ENCODE measurements at regions not wholly inside any gene's neighbourhood (a gene's known extent, or its start where the extent isn't known, plus 50 kb on each side); places are given as distances from the start of the nearest gene placed in this dataset.

DNA sequence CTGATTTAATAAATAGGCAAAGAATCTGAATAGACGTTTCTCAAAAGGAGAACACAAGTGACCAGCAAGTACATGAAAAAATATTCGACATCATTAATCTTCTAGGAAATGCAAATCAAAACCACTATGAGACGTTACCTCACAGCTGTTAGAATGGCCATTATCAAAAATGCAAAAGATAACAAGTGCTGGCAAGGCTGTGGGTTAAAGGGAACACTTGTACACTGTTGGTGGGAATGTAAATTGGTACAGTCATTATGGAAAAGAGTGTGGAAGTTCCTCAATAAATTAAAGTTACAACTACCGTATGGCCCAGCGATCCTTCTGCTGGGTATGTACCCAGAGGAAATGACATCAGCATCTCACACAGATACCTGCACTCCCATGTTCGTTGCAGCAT lies 253.9 kb upstream of the BMP2 start:
- Mint-ChIP-seq H3K27me3 (ENCODE audit: low read depth) (no peaks in the 10 kb centered on the region), H3K4me3 (no peak overlapping the region), H3K4me1 (no peaks in the 10 kb centered on the region), H3K9me3 (peaks cover 11 to 15% of the 10 kb centered on the region in 2 experiments), H3K36me3 (ENCODE audit: insufficient read depth in 1 of 3, low read depth in 3 of 3) (peaks cover 0 to 8% (median 2%) of the 10 kb centered on the region in 3 experiments; a peak in 4 of 7 replicates), H3K27ac (no peak overlapping the region)
- Histone ChIP-seq H3K4me2 (ENCODE audit: insufficient read depth, insufficient read length, low read length) (no peak overlapping the region), H2BK15ac (ENCODE audit: low read depth, low read length) (no peak overlapping the region), H3K14ac (ENCODE audit: insufficient read depth, low read length) (no peak overlapping the region), H2AFZ (ENCODE audit: low read length) (no peak overlapping the region), H3K79me2 (ENCODE audit: insufficient read depth, low read length) (no peaks in the 10 kb centered on the region), H3K23ac (ENCODE audit: insufficient read length, low read depth, low read length) (no peak overlapping the region), H3T11ph (ENCODE audit: low read length) (no peak overlapping the region), H3K79me1 (ENCODE audit: insufficient read depth, low read depth, low read length, poor library complexity, severe bottlenecking) (no peaks in the 10 kb centered on the region), H4K8ac (replicated peaks; ENCODE audit: insufficient read length, low read depth, low read length) (no peak overlapping the region), H4K5ac (ENCODE audit: insufficient read length, low read depth, low read length) (no peak overlapping the region), H3K18ac (ENCODE audit: insufficient read length, low read depth, low read length) (no peak overlapping the region), H3K23me2 (ENCODE audit: insufficient read length, low read depth, low read length, poor library complexity, severe bottlenecking) (no peaks in the 10 kb centered on the region), H2BK120ac (ENCODE audit: low read depth, low read length, poor library complexity, severe bottlenecking) (no peak overlapping the region), H3K4ac (ENCODE audit: low read depth, low read length) (no peak overlapping the region), H4K20me1 (ENCODE audit: control insufficient read depth, insufficient read depth, insufficient read length) (no peaks in the 10 kb centered on the region), H3K9me3 (ENCODE audit: control insufficient read depth, low read depth, low read length) (no peaks in the 10 kb centered on the region), H2AK5ac (ENCODE audit: insufficient read length, low read length) (no peak overlapping the region), H3K56ac (ENCODE audit: insufficient read length, low read depth, low read length) (no peak overlapping the region), H3K9ac (ENCODE audit: extremely low read depth, insufficient read length, low read length) (no peak overlapping the region), H3K27ac (ENCODE audit: insufficient read length, low read depth, low read length) (no peak overlapping the region), H2BK5ac (ENCODE audit: insufficient read length, low read length) (no peak overlapping the region), H4K91ac (ENCODE audit: insufficient read length, low read depth, low read length) (no peak overlapping the region), H2BK20ac (ENCODE audit: low read depth, low read length, poor library complexity, severe bottlenecking) (no peak overlapping the region), H3K27me3 (ENCODE audit: insufficient read depth, low read length) (no peaks in the 10 kb centered on the region), H3K4me1 (ENCODE audit: insufficient read depth, low read length) (no peaks in the 10 kb centered on the region), H2BK12ac (ENCODE audit: insufficient read length, low read depth, low read length) (no peak overlapping the region)
- DNase-seq: no peak
- TF ChIP-seq, protein P1, sequence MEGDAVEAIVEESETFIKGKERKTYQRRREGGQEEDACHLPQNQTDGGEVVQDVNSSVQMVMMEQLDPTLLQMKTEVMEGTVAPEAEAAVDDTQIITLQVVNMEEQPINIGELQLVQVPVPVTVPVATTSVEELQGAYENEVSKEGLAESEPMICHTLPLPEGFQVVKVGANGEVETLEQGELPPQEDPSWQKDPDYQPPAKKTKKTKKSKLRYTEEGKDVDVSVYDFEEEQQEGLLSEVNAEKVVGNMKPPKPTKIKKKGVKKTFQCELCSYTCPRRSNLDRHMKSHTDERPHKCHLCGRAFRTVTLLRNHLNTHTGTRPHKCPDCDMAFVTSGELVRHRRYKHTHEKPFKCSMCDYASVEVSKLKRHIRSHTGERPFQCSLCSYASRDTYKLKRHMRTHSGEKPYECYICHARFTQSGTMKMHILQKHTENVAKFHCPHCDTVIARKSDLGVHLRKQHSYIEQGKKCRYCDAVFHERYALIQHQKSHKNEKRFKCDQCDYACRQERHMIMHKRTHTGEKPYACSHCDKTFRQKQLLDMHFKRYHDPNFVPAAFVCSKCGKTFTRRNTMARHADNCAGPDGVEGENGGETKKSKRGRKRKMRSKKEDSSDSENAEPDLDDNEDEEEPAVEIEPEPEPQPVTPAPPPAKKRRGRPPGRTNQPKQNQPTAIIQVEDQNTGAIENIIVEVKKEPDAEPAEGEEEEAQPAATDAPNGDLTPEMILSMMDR (conservative IDR thresholded peaks at IDR 0.05): no peak
- WGBS (ENCODE audit: extremely low coverage, insufficient read length, low lambda C conversion rate): no CpG with 5 or more reads among the region's 6 CpGs

Measured in H9 (cell line).